ENCODE measurements at regions not wholly inside any gene's neighbourhood (a gene's known extent, or its start where the extent isn't known, plus 50 kb on each side); places are given as distances from the start of the nearest gene placed in this dataset.

DNA sequence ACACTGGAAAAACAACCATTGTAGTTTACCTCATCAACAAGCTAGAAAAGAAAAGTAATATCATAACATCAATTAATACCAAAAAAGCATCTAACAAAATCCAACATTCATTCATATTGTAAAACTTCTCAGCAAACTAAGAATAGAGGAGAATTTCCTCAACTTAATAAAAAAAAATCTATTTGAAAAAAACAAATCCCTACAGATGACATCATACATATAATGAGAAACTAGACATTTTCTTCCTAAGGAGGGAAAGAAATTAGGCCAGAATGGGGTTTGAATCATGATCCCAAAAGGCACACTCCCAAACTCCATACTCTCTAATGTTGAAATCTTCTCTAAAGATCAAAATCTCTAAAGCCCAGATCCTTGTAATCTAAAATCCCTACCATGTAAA lies 460.0 kb downstream of the IRS1 start:
- in situ Hi-C loops (cut with HindIII; ENCODE audit: low sequenced_read_pairs), result no loop called here

DNA sequence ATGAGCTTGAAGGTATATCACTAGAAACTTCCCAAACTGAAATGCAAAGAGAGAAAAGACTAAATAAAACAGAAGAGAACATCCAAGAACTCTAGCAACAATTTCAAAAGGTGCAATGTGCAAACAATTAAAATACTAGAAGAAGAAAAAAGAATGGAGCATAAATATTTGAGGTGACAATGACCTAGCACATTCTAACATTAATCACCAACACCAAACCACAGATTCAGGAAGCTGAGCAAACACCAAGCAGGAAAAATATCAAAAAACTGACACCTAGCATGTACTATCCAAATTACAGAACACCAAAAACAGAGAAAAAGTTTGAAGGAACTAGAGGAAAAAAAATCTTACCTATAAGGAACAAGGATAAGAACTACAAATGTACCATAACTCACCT lies 460.8 kb downstream of the IRS1 start:
- in situ Hi-C loops (cut with HindIII; ENCODE audit: low sequenced_read_pairs), result no loop called here

DNA sequence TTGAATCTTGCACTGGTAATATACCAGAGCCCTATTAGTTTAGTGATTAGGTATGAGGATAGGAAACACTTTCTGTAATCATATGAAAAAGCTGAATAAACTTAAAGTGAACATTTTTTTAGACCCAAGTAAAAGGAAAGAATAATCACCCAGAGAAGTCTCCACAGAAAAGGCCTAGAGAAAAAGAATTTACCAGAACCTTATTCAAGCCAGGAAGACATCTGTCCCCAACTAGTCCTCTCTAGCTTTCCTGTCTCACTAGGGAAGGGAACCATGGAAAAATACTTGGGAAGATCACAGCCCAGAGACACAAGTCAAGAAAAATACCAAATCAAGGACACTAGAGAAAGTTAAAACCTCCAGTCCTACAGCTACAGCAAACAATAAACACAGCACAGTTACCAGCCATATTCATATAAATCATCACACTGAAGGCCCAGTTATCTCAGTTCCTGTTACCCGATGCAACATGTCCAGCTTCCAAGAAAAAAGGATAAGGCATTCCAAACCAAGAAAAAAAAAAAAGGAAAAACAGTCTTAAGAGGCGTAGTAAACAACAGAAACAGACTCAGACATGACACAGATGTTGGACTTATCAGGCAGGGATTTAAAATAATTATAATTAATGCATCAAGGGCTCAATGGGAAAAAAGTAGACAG lies 461.5 kb downstream of the IRS1 start:
- in situ Hi-C loops (cut with HindIII; ENCODE audit: low sequenced_read_pairs), result no loop called here

DNA sequence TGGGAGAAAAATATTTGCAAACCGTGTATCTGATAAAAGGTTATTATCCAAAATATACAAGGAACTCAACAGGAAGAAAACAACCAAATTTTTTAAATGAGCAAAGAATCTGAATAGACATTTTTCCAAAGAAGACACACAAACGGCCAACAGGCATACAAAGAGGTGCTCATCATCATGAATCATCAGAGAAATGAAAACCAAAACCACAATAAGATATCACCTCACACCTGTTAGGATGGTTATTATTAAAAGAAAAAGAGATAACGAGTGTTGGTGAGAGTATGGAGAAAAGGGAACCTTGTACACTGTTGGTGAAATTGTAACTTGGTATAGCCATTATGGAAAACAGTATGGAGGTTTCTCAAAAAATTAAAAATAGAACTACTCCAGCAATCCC lies 463.3 kb downstream of the IRS1 start:
- in situ Hi-C loops (cut with HindIII; ENCODE audit: low sequenced_read_pairs), result no loop called here

DNA sequence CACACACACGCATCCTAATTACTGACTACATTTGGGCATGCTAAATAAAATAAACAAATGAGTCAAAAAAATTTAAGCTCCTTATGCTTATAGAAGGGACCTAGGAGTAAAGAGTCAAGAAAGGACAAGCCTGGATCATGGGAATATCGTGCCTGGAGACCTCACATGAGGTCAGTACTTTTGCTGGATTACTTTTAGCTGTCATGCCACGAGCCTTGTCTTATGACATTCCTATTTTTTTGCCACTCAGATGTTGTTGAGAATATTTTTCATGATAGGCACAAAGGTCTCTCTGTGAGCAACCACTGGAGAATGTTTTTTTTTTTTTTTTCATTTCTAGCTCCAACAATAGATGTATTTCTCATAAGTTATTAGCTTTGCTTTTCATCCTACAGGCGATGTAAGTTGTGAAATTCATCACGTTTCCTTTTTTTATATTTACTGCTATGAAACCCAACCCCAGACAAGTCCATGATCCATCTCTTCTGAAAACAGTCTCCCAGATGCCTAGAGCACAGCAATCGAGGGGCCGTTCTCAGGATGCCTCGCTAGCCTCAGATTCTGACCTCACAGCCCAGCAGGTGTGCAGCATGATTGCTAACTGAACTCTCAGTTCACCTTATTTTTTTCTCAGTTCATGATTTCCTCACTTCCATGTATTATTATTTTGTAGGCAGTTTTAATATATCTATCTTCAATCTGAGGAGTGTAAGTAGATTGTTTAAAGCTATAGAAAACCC lies 464.5 kb downstream of the IRS1 start:
- in situ Hi-C loops (cut with HindIII; ENCODE audit: low sequenced_read_pairs), result no loop called here

DNA sequence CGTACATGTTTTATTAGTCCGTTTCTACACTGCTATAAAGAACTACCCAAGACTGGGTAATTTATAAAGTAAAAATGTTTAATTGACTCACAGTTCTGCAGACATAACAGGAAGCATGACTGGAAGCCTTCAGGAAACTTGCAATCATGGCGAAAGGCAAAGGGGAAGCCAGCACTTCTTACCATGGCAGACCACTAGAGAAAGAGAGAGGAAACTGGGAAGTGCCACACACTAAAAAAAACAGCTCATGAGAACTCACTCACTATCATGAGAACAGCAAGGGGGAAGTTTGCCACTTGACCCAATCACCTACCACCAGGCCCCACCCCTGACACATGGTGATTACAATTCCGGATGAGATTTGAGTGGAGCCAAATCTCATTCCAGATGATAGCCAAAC lies 466.2 kb downstream of the IRS1 start:
- in situ Hi-C loops (cut with HindIII; ENCODE audit: low sequenced_read_pairs), result no loop called here

DNA sequence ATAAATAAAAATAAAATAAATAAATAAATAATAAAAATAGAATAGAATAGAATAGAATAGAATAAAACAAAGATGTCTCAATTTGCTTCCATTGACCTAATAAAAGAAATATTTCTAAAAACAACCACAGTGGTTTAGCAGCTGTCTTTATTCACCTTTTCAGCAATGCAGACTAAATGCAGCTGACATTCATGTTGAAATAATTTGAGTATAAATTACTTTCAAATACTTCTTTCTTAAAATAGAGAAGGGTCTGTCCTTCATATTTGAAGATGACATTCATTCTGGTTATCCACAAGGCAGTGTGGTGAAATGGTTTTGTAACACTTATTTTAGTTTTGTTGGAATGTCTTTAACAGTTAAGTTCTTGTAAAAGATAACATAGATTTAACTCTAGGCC lies 469.4 kb downstream of the IRS1 start:
- in situ Hi-C loops (cut with HindIII; ENCODE audit: low sequenced_read_pairs), result no loop called here

DNA sequence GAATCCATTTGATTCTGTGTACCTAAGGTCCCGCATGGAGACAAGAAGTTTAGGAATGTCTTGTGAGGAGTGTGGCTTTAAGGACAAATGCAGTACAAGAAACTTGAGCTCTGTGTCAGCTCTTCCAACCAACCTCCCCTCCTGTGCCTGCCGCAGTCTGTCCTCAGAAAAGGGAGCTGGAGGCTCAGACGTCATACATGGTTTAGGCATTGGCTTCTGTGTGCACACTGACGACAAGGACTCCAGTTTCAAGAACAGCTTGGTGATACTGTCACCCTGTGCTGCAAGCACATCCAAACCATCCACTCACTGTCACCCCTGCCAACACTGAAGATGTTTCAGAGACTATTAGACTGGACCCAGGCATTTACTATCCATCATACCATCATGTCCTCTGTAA lies 470.4 kb downstream of the IRS1 start:
- in situ Hi-C loops (cut with HindIII; ENCODE audit: low sequenced_read_pairs), result no loop called here

DNA sequence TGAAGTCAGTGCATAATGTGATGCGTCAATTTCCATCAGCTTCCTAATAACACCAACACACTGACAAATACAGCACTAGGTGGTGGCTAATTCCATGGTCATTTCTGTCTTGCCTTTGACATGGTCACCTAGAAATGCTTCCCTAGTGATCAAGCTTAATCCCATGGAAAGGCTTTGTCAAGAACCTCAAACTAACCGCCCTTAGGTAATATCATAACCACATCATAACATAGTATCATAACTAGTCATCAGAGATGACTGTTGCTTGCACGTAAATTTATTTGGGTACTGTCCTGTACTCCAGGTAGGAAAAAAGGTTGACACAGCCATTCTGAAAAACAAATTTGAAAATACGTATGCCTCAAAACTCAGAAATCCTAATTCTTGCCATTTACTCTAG lies 471.8 kb downstream of the IRS1 start:
- in situ Hi-C loops (cut with HindIII; ENCODE audit: low sequenced_read_pairs), result no loop called here

DNA sequence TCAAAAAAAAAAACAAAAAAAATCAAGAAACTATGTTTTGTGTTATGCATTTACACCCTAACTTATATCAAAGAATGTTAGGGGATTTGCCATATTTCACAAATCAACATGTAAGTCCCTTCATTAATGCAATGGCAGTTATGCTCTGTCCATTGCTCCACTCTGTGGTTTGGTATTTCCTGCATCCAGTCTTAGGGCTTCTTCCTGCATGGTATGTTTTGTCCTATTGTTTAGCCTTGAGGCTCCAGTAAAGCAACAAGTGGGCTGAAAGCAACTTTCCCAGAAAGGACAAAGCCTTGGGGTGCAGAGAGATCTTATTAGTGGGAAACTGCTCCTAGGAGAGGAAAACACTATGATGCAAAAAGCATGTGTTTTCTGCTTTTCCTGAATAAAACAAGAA lies 474.1 kb downstream of the IRS1 start:
- in situ Hi-C loops (cut with HindIII; ENCODE audit: low sequenced_read_pairs), result no loop called here

DNA sequence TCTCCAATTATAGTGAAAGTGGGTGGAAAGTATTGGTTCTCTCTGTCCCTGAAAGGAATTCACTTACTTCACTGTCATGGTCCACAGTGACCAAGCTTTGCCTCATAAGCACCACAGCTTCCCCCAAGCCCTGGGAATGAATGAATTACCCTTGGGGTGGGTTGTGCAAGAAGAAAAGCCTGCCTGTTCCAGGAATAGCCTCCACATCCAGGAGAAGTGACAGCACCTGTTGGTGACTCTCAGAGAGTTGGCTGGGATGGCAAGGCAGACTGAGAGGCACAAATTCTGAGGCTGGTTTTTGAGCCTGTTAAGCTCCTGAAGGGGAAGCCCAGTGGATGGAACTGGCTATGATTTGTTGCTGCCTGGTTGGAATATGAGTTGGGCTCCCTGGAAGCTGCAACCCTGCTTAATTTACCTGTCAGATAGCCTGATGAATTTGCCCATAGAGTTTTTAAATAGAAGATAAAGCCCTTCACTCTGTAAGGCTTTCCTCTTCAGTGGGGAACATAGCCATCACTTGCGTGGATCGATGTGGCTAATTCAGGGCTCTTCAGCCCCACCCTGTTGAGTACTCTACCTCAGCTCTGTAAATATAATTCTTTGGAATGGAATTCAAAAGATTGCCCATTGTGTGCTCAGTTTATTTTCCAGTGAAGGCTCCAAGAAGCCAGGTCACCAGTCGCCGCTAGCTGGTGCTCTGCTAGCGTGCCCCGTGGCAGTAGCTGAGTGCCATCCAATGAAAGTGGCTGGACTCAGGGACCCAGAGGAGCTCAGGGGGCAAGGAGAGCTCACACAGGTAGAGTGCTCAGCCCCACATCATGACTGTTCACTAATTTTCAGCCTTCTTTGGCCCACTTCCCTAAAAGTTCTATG lies 479.3 kb downstream of the IRS1 start:
- in situ Hi-C loops (cut with HindIII; ENCODE audit: low sequenced_read_pairs), result no loop called here

DNA sequence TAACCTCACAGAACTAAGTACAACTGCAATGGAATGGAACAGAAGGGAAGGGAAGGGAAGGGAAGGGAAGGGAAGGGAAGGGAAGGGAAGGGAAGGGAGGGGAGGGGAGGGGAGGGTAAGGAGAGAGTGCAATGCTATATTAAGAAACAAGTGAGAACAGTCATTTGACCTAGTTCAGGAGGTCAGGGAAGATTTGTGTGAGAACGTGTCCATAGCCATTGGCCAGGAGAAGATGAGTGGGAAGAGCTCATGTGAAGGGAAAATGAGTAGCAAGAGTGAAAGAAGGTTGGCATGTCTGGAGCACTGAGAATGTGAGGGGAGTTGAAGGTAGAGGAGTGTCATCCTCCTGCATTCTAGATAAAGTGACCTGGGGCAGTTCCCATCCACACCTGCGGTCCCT lies 481.6 kb downstream of the IRS1 start:
- in situ Hi-C loops (cut with HindIII; ENCODE audit: low sequenced_read_pairs), result no loop called here

DNA sequence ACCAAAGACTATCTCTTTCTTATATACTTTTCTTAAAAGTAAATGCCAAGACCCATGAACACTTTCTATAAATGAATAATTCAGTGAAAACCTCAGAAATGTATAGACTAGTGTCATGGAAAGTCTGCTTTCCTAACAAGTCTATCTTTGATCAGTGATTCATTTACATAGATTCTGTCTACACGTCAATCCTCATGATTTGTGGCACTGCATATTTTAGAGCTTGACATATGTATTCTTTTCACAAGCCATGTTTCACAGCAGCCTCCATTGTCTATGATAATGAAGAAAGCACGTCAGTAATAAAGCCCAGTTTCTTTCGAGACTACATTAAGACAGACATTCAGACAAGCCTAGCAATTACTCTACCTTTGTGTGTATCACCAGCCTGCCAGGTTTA lies 486.6 kb downstream of the IRS1 start:
- in situ Hi-C loops (cut with HindIII; ENCODE audit: low sequenced_read_pairs), result no loop called here

DNA sequence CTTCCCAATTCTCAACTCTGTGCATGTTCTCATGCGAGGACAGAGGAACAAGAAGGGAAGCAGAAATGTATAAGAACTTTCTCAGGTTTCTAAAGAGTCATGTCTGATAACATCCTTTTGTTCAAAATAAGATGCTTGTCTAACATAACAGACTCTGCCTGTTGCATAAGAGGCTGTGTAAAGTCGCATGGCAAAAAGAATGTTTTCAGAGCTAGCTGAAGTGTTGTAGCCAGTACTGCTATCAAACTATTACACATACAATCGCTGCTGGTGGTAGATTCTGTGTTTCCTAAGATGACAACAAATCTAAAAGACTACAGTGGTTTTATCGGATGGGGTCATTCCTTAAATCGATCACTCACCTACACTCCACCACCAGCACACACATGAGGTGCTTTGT lies 487.5 kb downstream of the IRS1 start:
- in situ Hi-C loops (cut with HindIII; ENCODE audit: low sequenced_read_pairs), result no loop called here

DNA sequence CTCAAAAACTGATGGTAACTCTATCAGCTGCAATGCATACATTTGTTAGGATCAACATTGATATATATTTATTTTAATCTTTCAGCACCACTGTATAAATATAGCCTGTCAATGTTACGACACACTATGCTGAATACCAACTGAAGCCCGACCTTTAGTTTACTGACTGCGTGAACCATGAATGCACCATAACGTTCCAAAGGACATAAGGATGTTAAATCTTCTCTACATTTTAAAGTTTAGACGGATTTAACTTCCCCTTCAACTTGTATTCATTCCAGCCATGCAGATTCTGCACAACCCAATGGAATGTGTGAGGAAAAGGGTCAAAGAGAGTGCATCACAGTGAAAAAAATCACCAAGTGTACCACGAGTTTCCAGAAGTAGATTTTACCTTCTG lies 489.5 kb downstream of the IRS1 start:
- in situ Hi-C loops (cut with HindIII; ENCODE audit: low sequenced_read_pairs), result no loop called here

DNA sequence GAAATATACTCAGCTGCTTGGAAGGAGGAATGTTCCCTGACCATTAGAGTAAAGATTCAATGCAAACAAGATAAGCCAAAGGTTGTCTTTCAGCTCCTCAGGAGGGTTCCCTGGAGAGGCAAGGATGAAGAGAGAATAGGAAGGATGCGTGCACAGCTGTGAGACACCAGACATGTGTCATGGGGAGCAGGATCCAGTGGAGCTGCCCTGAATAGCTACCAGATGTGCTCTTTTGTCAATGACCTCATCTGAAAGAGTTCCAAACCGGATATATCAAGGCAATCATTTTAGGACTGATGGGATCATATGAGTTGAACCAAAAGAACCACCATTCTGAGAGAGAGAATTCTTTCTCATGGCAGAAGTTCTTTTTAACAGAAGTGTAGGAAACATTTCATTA lies 490.6 kb downstream of the IRS1 start:
- in situ Hi-C loops (cut with HindIII; ENCODE audit: low sequenced_read_pairs), result no loop called here

DNA sequence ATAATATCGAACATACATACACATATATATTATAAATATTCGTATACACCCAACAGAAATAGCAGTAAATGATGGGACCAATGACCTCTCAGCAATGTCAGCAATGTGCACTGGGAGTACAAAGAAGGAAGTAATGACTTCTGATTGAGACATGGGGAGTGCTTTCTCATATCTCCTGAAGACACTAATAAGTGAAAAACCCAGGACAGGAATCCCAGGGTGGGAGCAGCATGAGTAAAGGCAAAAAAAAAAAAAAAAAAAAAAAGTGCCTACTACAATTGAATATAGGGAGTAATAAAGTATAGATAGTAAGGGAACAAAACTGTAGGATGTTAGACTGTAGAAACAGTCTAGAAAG lies 491.3 kb downstream of the IRS1 start:
- in situ Hi-C loops (cut with HindIII; ENCODE audit: low sequenced_read_pairs), result no loop called here

DNA sequence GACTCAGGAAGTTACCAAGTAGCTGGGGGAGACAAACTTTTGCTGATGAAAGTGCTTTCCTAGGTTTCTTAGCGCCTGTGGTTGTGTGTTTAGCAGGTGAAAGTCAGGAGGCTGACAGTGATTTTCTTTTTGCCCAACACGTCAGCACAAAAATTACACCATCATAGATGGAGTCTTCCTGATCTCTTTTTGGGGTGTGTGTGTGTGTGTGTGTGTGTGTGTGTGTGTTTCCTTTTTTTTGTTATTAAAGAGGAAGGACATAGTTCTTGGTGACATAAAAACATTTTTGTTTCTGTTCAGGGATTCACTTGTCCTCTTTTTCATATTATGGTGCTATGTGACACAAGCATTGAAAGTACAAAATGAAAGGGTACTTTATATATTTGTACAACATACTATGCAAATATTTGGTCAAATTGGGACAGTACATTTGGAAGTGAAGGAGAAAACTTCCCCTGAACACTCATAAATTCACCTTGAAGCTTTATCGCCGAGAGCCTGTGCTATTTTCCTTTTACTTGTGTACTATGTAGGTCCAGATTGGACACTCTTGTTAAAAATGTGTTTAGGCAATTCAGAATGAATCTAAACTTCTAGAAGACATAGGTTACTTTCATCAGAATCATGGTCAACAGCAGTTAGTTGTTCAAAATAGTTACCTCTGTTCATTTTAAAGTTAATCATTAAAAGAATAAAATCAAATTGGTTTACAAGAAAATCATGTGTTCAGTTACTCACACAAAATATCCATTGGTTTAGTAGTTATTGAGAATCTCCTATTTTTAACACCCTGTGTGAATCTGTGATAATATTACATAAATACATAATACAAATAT lies 491.9 kb downstream of the IRS1 start:
- in situ Hi-C loops (cut with HindIII; ENCODE audit: low sequenced_read_pairs), result no loop called here

DNA sequence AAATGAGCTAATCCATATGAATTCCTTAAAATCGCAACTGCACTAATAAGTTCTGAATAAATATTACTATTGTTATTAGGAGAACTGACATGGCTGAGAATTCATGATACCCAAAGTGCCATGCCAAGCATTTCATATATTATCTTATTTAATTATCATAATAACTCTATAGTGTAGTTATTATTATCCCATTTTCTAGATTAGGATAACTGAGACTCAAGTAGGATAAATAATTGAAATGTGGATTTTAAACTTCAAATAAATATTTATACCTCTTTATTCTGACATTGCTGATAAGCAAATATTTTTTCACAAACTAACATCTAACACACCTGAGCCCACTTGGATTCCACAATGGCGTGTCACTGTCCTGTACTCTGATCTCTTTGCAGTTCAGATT lies 492.7 kb downstream of the IRS1 start:
- in situ Hi-C loops (cut with HindIII; ENCODE audit: low sequenced_read_pairs), result no loop called here

DNA sequence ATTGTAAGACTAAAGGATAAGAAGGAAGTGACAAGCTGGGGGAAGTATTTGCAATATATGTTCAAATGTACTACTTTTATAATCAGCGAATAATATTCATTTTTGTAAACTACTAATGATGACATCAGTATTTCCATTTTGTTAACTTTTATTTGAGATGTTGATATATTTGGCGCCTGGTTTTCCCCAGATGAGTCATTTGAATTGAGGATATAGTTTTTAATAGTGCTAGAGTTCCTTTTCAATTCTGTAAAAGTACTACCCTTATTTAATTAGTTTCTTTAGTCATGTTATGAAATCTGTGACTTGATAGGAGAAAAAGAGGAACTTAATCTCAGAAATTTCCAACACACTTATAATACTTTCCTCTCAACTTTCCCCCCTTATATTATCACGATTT lies 495.3 kb downstream of the IRS1 start:
- in situ Hi-C loops (cut with HindIII; ENCODE audit: low sequenced_read_pairs), result no loop called here

DNA sequence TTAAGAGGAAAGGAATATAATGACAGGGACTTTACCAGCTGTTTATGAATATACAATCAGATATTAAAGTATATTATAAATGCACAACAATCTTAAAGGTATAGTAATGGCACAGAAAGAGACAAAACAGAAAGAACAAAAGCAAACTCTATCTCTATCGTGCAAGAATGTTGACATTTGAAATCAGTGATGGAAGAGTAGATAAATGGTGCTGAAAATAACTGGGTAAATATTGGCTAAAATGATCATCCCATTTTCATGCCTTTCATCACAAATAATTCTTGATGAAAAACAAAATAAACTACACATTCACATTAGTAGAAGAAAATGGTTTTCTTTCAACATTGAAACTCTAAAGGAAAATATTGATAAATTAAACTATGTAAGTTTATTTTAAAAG lies 495.9 kb downstream of the IRS1 start:
- in situ Hi-C loops (cut with HindIII; ENCODE audit: low sequenced_read_pairs), result no loop called here

Measured in endothelial cell of hepatic sinusoid (primary cell).